Psoas muscle (tissue), 7 donors: ENCODE measurements at regions not wholly inside any gene's neighbourhood (a gene's known extent, or its start where the extent isn't known, plus 50 kb on each side); places are given as distances from the start of the nearest gene placed in this dataset.

Source experiments
- ATAC-seq, 4 donors: fragments of 200-7000 bp; cut with Tn5 transposase; one replicate each; pipeline ENCODE4 v1.9.1; 2020; ENCODE audit warnings: moderate library complexity in 3 of 4, mild to moderate bottlenecking in 2 of 4
- DNase-seq, 2 donors: peaks; one replicate each; pipeline ENCODE4 v3.0.0-alpha.2; 2020
- H3K27ac ChIP-seq: fragments of 200-600 bp; one replicate; pipeline ENCODE4 v1.8.0; 2022
- H3K27me3 ChIP-seq, 3 donors: fragments of 200-600 bp in 1 of 3; one replicate each; pipeline versions ENCODE4 v1.6.1 to v1.8.0; 2013 to 2022; ENCODE audit warnings: low read length in 2 of 3, mild to moderate bottlenecking in 2 of 3, moderate library complexity in 1 of 3; ENCODE audit not compliant: insufficient read depth in 3 of 3
- H3K36me3 ChIP-seq, 2 donors: fragments of 200-600 bp in 1 of 2; one replicate each; pipeline versions ENCODE4 v1.6.1 to v1.8.0; 2013 to 2022; ENCODE audit warnings: low read depth in 1 of 2, mild to moderate bottlenecking in 1 of 2, moderate library complexity in 1 of 2; ENCODE audit not compliant: insufficient read depth in 1 of 2
- H3K4me1 ChIP-seq: fragments of 200-600 bp; one replicate; pipeline ENCODE4 v1.8.0; 2022
- H3K4me3 ChIP-seq: fragments of 200-600 bp; one replicate; pipeline ENCODE4 v1.8.0; 2022; ENCODE audit warnings: mild to moderate bottlenecking
- H3K9me3 ChIP-seq: fragments of 200-600 bp; one replicate; pipeline ENCODE4 v1.8.0; 2022
- WGBS, 3 donors: extraction: QIAGEN DNeasy Blood & Tissue Kit; methylation state at CpG; one replicate each; pipeline versions ENCODE4 v1.1.6 to v1.1.7; 2013; 5-methylcytosine and 5-hydroxymethylcytosine counted together
- intact Hi-C, 2 donors: fragments of 100-400 bp; cut with DNase I; formaldehyde crosslinking; loops; one replicate each; pipeline versions ENCODE4 v1.11.0 to v1.14.2; 2022
- TF ChIP-seq, protein P1 (sequence below): fragments of 200-600 bp; IDR thresholded peaks from one replicate; pipeline ENCODE4 v1.8.0; 2022; ENCODE audit warnings: antibody characterized with exemption
- donor health status: healthy with polysubstance abuse.
- donor health status: DM: no; HTN: no; CAD: no; lungs with moderate emphysema.
- donor health status: Bipolar disorder and iron deficiency.
- donor health status: healthy.
- donor health status: DM: yes; HTN: yes; CAD: no.
- donor health status: DM: no; HTN: no; CAD: no.
- donor health status: DM: yes; HTN: yes; CAD: no.

DNA sequence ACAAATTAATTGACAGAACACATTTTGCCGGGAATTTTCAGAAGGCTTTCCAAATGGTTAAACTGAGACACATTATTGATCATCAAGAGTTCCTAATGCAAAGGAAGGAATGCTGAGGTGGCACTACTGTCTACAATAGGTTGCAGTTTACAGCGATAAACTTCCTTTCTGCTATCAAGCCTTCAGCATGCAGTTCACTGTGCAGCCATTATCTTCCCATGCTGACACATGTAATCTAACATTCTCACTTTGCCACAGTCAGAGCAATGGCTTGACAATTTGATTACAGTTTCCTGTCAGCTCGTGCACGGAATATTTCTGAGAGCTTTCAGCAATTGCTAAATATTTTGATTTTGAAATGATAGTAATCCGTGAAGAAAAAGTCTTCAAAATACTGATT lies 166.9 kb upstream of the PRMT6 start:
- no peak for DNase-seq
- no peaks in the 10 kb centered on the region for H3K27me3 ChIP-seq
- ATAC-seq = no peak
- no peak overlapping the region for H3K27ac ChIP-seq
- TF ChIP-seq, protein P1, sequence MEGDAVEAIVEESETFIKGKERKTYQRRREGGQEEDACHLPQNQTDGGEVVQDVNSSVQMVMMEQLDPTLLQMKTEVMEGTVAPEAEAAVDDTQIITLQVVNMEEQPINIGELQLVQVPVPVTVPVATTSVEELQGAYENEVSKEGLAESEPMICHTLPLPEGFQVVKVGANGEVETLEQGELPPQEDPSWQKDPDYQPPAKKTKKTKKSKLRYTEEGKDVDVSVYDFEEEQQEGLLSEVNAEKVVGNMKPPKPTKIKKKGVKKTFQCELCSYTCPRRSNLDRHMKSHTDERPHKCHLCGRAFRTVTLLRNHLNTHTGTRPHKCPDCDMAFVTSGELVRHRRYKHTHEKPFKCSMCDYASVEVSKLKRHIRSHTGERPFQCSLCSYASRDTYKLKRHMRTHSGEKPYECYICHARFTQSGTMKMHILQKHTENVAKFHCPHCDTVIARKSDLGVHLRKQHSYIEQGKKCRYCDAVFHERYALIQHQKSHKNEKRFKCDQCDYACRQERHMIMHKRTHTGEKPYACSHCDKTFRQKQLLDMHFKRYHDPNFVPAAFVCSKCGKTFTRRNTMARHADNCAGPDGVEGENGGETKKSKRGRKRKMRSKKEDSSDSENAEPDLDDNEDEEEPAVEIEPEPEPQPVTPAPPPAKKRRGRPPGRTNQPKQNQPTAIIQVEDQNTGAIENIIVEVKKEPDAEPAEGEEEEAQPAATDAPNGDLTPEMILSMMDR = no peak
- intact Hi-C loops = no loop called here
- no peaks in the 10 kb centered on the region for H3K36me3 ChIP-seq
- no peaks in the 10 kb centered on the region for H3K4me1 ChIP-seq
- WGBS, 3 donors = 61 to 74% (median 64%) methylated on average over 5 of the region's 5 CpGs
- no peaks in the 10 kb centered on the region for H3K9me3 ChIP-seq
- no peak overlapping the region for H3K4me3 ChIP-seq

DNA sequence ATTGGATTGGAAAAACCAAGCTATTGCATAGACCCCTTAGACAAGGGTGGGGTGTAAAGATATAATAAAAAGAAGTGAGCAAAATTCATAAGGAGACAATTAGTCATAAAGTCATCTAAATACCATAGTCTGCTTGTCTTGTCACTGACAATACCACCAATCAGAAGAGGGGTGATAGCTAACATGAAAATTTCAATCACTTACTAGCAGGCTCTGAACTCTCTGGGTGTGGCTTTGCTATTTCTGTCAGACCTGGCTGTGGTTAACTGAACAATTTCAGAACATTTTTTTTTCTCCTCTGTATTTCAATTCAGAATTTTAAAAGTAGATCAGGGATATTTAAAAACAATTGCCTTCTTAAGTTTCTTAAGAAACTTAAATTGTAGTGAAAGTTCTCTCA lies 158.5 kb upstream of the PRMT6 start:
- Histone ChIP-seq H3K36me3 (no peaks in the 10 kb centered on the region), H3K27ac (no peak overlapping the region), H3K4me3 (no peak overlapping the region), H3K27me3 (no peaks in the 10 kb centered on the region), H3K9me3 (no peaks in the 10 kb centered on the region), H3K4me1 (no peaks in the 10 kb centered on the region)
- TF ChIP-seq, protein P1 = no peak
- intact Hi-C loops = no loop called here
- DNase-seq = no peak
- no peak for ATAC-seq

DNA sequence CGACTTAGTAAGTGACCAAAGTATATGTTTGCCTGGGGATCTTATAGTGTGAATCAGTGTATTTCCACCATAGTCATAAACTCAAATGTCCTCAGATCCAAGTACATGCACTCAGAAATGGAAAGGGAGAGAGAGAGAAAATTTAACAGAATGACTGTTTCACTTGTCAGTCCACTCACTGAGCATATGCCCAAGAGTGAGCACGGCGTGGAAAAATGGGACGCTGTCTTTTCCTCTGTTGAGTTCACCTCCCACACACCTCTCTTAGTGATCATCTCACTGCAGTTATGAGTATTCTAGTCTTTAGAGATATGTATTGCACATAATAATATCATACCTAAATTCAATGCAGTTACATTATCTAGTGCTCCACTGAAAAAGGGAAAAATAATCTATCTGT lies 156.8 kb upstream of the PRMT6 start:
- Histone ChIP-seq H3K27me3 (no peaks in the 10 kb centered on the region), H3K4me3 (no peak overlapping the region), H3K36me3 (no peaks in the 10 kb centered on the region), H3K27ac (no peak overlapping the region), H3K9me3 (no peaks in the 10 kb centered on the region), H3K4me1 (no peaks in the 10 kb centered on the region)
- TF ChIP-seq, protein P1 = no peak
- 87 to 94% (median 87%) methylated on average over 4 of the region's 4 CpGs for WGBS, 3 donors
- ATAC-seq = no peak
- no peak for DNase-seq
- intact Hi-C loops = no loop called here

DNA sequence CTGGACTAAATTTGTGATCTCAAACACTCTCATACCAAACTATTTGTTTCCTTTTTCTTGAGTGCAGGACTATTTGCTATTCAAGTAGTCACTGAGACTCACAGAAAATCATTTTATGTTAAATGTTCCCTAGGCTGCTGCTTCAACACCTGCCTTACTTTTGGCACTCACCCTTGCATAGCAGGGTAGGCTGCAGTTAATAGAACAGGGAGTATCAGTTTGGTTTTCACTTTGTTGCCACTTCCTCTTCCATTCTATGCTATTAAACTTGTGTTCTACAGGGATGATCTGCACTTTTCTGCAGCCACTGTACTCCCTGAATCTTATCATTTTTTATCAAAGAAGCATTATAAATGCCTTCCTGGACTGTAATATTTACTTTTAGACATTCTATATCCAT lies 148.7 kb upstream of the PRMT6 start:
- Histone ChIP-seq H3K4me3 (no peak overlapping the region), H3K4me1 (no peaks in the 10 kb centered on the region), H3K9me3 (no peaks in the 10 kb centered on the region), H3K27me3 (no peaks in the 10 kb centered on the region), H3K36me3 (no peaks in the 10 kb centered on the region), H3K27ac (no peak overlapping the region)
- TF ChIP-seq, protein P1 = no peak
- no peak for ATAC-seq
- DNase-seq = no peak
- intact Hi-C loops = no loop called here

DNA sequence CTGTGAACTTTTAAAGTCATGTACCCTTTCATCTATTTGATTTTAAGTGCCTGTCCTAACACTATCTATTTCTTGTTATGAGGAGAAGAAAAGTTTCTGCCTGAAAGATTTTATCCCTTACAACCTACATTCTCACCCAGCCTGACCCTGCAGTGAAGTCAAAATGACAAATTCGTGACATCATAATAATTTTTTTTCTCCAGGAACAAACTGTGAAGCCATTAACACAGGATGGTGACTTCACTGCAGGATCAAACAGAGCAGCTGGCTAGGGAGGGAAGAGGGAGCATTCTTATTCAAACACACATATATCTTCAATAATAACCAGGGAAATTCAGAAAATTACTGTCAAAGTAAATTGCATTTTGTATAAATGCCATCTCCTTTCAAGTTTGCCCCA lies 147.8 kb upstream of the PRMT6 start:
- no peaks in the 10 kb centered on the region for H3K4me1 ChIP-seq
- no peaks in the 10 kb centered on the region for H3K27me3 ChIP-seq
- ATAC-seq (no peak), DNase-seq (no peak)
- WGBS, 3 donors = 41 to 58% (median 54%) methylated on average over 1 of the region's 1 CpG
- no peaks in the 10 kb centered on the region for H3K36me3 ChIP-seq
- H3K9me3 ChIP-seq = no peaks in the 10 kb centered on the region
- no peak overlapping the region for H3K4me3 ChIP-seq
- TF ChIP-seq, protein P1 = no peak
- intact Hi-C loops = no loop called here
- H3K27ac ChIP-seq = no peak overlapping the region
